ENCODE measurements at regions not wholly inside any gene's neighbourhood (a gene's known extent, or its start where the extent isn't known, plus 50 kb on each side); places are given as distances from the start of the nearest gene placed in this dataset.

DNA sequence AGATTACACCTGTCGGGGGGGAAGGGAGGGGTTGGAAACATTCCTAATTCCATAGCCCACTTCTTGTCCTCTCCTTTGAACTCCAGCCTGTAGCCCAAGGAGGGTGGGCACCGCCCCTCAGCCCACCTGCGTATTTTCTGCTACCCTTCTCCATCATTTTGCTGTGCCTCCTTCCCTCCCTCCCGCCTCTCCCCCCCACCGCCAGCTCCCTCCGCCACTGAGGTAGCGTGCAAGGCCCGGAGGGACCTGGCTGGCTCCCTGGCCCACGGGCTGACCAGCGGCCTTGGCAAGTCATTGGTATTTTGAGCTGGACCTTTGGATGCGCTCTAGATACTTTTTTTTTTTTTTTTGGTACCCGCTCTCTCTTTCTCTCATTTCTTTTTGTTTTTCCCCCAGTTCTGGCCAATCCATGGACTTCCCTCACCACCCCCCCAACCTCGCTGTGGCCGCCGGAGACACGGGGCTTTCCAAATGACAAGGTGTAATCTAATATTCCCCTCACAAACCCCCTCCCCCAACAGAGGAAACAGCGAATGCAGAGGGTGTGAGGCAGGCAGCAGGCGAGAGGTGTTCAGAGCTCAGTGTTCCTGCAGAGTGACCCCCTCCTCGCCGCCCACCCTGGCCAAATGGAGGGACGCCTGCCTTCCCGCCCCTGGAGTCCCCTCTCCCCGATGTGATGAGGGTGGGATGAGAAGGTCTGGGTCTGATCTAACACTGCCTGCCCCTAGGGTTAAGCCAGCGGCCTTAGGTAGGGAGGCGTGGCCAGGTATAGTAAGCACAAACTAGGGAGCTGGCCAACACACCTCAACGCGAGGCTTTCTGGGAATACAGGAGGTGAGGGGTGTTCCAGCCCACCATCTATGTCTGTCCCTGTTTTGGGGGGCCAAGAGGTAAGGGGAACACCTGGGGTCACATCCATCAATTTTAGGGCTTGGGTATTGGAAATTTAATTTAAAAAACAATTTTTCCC lies 89.2 kb downstream of the PTPRS start:
- TF ChIP-seq ZNF70 (CRISPR knock-in tag; IDR thresholded peaks at IDR 0.05) (no peak), ARNTL (CRISPR knock-in tag; IDR thresholded peaks at IDR 0.05; ENCODE audit: borderline replicate concordance, low read depth) (no peak), ZNF8 (CRISPR knock-in tag; IDR thresholded peaks at IDR 0.05) (no peak), ZFP30 (CRISPR knock-in tag; IDR thresholded peaks at IDR 0.05) (no peak), ESRRG (CRISPR knock-in tag; IDR thresholded peaks at IDR 0.05) (no peak), ISL1 (CRISPR knock-in tag; IDR thresholded peaks at IDR 0.05) (no peak), TCF4 (CRISPR knock-in tag; IDR thresholded peaks at IDR 0.05; ENCODE audit: borderline replicate concordance) (no peak), CSDC2 (CRISPR knock-in tag; IDR thresholded peaks at IDR 0.05) (no peak), BACH2 (CRISPR knock-in tag; IDR thresholded peaks at IDR 0.05; ENCODE audit: borderline replicate concordance) (no peak), ZFP3 (CRISPR knock-in tag; IDR thresholded peaks at IDR 0.05) (no peak)
- TF ChIP-seq, protein P1, sequence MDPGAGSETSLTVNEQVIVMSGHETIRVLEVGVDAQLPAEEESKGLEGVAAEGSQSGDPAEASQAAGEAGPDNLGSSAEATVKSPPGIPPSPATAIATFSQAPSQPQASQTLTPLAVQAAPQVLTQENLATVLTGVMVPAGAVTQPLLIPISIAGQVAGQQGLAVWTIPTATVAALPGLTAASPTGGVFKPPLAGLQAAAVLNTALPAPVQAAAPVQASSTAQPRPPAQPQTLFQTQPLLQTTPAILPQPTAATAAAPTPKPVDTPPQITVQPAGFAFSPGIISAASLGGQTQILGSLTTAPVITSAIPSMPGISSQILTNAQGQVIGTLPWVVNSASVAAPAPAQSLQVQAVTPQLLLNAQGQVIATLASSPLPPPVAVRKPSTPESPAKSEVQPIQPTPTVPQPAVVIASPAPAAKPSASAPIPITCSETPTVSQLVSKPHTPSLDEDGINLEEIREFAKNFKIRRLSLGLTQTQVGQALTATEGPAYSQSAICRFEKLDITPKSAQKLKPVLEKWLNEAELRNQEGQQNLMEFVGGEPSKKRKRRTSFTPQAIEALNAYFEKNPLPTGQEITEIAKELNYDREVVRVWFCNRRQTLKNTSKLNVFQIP (CRISPR knock-in tag; IDR thresholded peaks at IDR 0.05; ENCODE audit: borderline replicate concordance, low read depth), result no peak
- TF ChIP-seq, protein P2, sequence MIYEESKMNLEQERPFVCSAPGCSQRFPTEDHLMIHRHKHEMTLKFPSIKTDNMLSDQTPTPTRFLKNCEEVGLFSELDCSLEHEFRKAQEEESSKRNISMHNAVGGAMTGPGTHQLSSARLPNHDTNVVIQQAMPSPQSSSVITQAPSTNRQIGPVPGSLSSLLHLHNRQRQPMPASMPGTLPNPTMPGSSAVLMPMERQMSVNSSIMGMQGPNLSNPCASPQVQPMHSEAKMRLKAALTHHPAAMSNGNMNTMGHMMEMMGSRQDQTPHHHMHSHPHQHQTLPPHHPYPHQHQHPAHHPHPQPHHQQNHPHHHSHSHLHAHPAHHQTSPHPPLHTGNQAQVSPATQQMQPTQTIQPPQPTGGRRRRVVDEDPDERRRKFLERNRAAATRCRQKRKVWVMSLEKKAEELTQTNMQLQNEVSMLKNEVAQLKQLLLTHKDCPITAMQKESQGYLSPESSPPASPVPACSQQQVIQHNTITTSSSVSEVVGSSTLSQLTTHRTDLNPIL (CRISPR knock-in tag; IDR thresholded peaks at IDR 0.05; ENCODE audit: low read depth), result no peak
- ATAC-seq, result no peak

DNA sequence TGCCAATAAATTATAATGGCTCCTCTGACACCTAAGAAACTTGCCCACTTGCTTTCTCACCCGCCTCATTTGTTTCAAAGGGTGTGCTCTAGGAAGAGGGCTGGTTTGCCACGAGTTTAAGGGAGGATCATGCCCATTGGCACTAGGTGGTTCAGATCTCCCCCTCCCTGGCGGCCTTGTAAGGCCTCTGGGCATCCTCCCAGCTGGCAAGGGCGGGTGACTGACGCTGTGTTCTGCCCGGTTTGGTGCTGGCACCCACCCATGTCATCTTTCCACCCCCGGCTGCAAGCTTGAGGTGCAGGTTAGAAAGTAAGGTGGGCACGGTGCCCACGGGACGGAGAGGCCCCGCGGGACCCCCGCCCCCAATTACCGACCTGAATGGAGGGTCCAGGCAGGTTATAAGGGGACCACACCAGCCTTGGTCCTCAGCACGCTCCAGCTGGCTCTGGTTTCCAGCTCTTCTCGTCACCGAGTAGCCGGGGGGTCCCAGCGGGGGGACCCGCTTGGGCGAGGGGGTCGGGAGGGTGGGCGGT lies 90.4 kb downstream of the PTPRS start:
- TF ChIP-seq CSDC2 (CRISPR knock-in tag; IDR thresholded peaks at IDR 0.05) (no peak), ZNF565 (CRISPR knock-in tag; conservative IDR thresholded peaks at IDR 0.05; ENCODE audit: low read depth) (no peak), SNAI2 (CRISPR knock-in tag; IDR thresholded peaks at IDR 0.05) (no peak), GLIS3 (CRISPR knock-in tag; IDR thresholded peaks at IDR 0.05) (no peak), ZNF8 (CRISPR knock-in tag; IDR thresholded peaks at IDR 0.05) (no peak), RARB (CRISPR knock-in tag; IDR thresholded peaks at IDR 0.05) (no peak), ZFP3 (CRISPR knock-in tag; IDR thresholded peaks at IDR 0.05) (no peak), TCF4 (CRISPR knock-in tag; IDR thresholded peaks at IDR 0.05; ENCODE audit: borderline replicate concordance) (no peak), ESRRG (CRISPR knock-in tag; IDR thresholded peaks at IDR 0.05) (no peak), ARNTL (CRISPR knock-in tag; IDR thresholded peaks at IDR 0.05; ENCODE audit: borderline replicate concordance, low read depth) (no peak), PPARA (CRISPR knock-in tag; IDR thresholded peaks at IDR 0.05; ENCODE audit: borderline replicate concordance) (no peak), ZNF70 (CRISPR knock-in tag; IDR thresholded peaks at IDR 0.05) (no peak), ZFP30 (CRISPR knock-in tag; IDR thresholded peaks at IDR 0.05) (no peak), BACH2 (CRISPR knock-in tag; IDR thresholded peaks at IDR 0.05; ENCODE audit: borderline replicate concordance) (no peak), ZC3H10 (CRISPR knock-in tag; IDR thresholded peaks at IDR 0.05) (no peak), TOX (CRISPR knock-in tag; IDR thresholded peaks at IDR 0.05; ENCODE audit: borderline replicate concordance) (no peak)
- TF ChIP-seq, protein P3, sequence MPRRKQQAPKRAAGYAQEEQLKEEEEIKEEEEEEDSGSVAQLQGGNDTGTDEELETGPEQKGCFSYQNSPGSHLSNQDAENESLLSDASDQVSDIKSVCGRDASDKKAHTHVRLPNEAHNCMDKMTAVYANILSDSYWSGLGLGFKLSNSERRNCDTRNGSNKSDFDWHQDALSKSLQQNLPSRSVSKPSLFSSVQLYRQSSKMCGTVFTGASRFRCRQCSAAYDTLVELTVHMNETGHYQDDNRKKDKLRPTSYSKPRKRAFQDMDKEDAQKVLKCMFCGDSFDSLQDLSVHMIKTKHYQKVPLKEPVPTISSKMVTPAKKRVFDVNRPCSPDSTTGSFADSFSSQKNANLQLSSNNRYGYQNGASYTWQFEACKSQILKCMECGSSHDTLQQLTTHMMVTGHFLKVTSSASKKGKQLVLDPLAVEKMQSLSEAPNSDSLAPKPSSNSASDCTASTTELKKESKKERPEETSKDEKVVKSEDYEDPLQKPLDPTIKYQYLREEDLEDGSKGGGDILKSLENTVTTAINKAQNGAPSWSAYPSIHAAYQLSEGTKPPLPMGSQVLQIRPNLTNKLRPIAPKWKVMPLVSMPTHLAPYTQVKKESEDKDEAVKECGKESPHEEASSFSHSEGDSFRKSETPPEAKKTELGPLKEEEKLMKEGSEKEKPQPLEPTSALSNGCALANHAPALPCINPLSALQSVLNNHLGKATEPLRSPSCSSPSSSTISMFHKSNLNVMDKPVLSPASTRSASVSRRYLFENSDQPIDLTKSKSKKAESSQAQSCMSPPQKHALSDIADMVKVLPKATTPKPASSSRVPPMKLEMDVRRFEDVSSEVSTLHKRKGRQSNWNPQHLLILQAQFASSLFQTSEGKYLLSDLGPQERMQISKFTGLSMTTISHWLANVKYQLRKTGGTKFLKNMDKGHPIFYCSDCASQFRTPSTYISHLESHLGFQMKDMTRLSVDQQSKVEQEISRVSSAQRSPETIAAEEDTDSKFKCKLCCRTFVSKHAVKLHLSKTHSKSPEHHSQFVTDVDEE (CRISPR knock-in tag; IDR thresholded peaks at IDR 0.05), result no peak
- TF ChIP-seq, protein P2 (CRISPR knock-in tag; IDR thresholded peaks at IDR 0.05; ENCODE audit: low read depth), result no peak
- TF ChIP-seq, protein P4, sequence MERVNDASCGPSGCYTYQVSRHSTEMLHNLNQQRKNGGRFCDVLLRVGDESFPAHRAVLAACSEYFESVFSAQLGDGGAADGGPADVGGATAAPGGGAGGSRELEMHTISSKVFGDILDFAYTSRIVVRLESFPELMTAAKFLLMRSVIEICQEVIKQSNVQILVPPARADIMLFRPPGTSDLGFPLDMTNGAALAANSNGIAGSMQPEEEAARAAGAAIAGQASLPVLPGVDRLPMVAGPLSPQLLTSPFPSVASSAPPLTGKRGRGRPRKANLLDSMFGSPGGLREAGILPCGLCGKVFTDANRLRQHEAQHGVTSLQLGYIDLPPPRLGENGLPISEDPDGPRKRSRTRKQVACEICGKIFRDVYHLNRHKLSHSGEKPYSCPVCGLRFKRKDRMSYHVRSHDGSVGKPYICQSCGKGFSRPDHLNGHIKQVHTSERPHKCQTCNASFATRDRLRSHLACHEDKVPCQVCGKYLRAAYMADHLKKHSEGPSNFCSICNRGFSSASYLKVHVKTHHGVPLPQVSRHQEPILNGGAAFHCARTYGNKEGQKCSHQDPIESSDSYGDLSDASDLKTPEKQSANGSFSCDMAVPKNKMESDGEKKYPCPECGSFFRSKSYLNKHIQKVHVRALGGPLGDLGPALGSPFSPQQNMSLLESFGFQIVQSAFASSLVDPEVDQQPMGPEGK (CRISPR knock-in tag; IDR thresholded peaks at IDR 0.05; ENCODE audit: borderline replicate concordance), result no peak
- no peak for ATAC-seq
